RPMI7951 (cell line): ENCODE measurements at regions not wholly inside any gene's neighbourhood (a gene's known extent, or its start where the extent isn't known, plus 50 kb on each side); places are given as distances from the start of the nearest gene placed in this dataset.

Source experiments
- DNase-seq: peaks from one replicate; pipeline ENCODE4 v3.0.0-alpha.2; 2012; ENCODE audit warnings: low read depth

- peak; percentile 11 for DNase-seq
These were observed 295.6 kb downstream of the PCNX1 start for GRCh38 chr14:71202881-71203280.

- DNase-seq: peak; percentile 58
These were observed 296.0 kb downstream of the PCNX1 start for GRCh38 chr14:71203306-71203705.

GRCh38 chr14:71204231-71204630, 297.0 kb downstream of the PCNX1 start:
- DNase-seq: no peak

GRCh38 chr14:71204768-71205167, 297.5 kb downstream of the PCNX1 start:
- no peak for DNase-seq

GRCh38 chr14:71206123-71206522, 298.9 kb downstream of the PCNX1 start:
- DNase-seq: peak; percentile 29

- DNase-seq: peak; percentile 93
These were observed 299.6 kb downstream of the PCNX1 start for GRCh38 chr14:71206766-71207371.

- no peak for DNase-seq
These were observed 301.6 kb downstream of the PCNX1 start for GRCh38 chr14:71208702-71209357.

- peak; percentile 76 for DNase-seq
These were observed 302.6 kb downstream of the PCNX1 start for GRCh38 chr14:71209888-71210287.

- DNase-seq: no peak
These were observed 304.8 kb downstream of the PCNX1 start for GRCh38 chr14:71212093-71212492.

GRCh38 chr14:71212683-71213107, 305.4 kb downstream of the PCNX1 start:
- DNase-seq: no peak

GRCh38 chr14:71214241-71214640, 307.0 kb downstream of the PCNX1 start:
- no peak for DNase-seq

- DNase-seq: no peak
These were observed 313.2 kb downstream of the PCNX1 start for GRCh38 chr14:71220462-71220861.

- DNase-seq: no peak
These were observed 313.9 kb downstream of the PCNX1 start for GRCh38 chr14:71221119-71221518.

- DNase-seq: no peak
These were observed 317.9 kb downstream of the PCNX1 start for GRCh38 chr14:71225113-71225512.

GRCh38 chr14:71228711-71229110, 321.5 kb downstream of the PCNX1 start:
- DNase-seq: no peak

- DNase-seq: no peak
These were observed 322.6 kb downstream of the PCNX1 start for GRCh38 chr14:71229875-71230274.

- no peak for DNase-seq
These were observed 323.6 kb downstream of the PCNX1 start for GRCh38 chr14:71230897-71231296.

- DNase-seq: no peak
These were observed 324.5 kb downstream of the PCNX1 start for GRCh38 chr14:71231521-71232393.

GRCh38 chr14:71232506-71232905, 325.2 kb downstream of the PCNX1 start:
- no peak for DNase-seq

- DNase-seq: peak; percentile 72
These were observed 328.6 kb downstream of the PCNX1 start for GRCh38 chr14:71235875-71236274.

GRCh38 chr14:71236487-71236886, 329.2 kb downstream of the PCNX1 start:
- DNase-seq: peak; percentile 63

GRCh38 chr14:71237556-71237955, 330.3 kb downstream of the PCNX1 start:
- DNase-seq: no peak

GRCh38 chr14:71238835-71239234, 331.6 kb downstream of the PCNX1 start:
- DNase-seq: no peak
